Astrocyte (in vitro differentiated cells and primary cell): ENCODE measurements at regions not wholly inside any gene's neighbourhood (a gene's known extent, or its start where the extent isn't known, plus 50 kb on each side); places are given as distances from the start of the nearest gene placed in this dataset.

Experiments used
- EZH2 ChIP-seq: IDR thresholded peaks from 2 replicates; pipeline ENCODE4 v1.6.1; 2012; ENCODE audit warnings: mild to moderate bottlenecking, low read length, inconsistent platforms; ENCODE audit not compliant: insufficient read depth
- TF ChIP-seq, protein P1 (sequence below): IDR thresholded peaks from 2 replicates; pipeline ENCODE4 v1.5.1; 2011; ENCODE audit warnings: low read depth, mild to moderate bottlenecking, inconsistent platforms, low read length, moderate library complexity; ENCODE audit not compliant: insufficient read depth

DNA sequence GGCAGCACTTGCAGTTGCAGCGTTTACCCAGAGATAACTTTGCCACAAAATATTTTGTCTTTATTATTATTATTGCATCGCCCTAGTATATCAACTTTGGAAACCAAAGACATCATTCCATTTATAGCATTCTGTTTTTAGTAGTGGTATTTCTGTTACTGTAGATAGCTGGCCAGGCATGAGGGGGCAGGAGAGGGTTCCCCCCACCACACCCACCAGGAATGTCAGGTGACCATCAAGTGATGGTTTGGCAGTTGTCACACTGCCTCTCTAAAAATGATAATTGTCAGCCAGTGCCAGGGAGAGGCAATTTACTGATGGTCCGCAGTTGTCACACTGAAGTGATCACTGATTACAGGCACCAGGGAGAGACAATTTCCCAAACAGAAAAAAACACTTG, 135.6 kb downstream of the TSEN15 start:
- TF ChIP-seq, protein P1, sequence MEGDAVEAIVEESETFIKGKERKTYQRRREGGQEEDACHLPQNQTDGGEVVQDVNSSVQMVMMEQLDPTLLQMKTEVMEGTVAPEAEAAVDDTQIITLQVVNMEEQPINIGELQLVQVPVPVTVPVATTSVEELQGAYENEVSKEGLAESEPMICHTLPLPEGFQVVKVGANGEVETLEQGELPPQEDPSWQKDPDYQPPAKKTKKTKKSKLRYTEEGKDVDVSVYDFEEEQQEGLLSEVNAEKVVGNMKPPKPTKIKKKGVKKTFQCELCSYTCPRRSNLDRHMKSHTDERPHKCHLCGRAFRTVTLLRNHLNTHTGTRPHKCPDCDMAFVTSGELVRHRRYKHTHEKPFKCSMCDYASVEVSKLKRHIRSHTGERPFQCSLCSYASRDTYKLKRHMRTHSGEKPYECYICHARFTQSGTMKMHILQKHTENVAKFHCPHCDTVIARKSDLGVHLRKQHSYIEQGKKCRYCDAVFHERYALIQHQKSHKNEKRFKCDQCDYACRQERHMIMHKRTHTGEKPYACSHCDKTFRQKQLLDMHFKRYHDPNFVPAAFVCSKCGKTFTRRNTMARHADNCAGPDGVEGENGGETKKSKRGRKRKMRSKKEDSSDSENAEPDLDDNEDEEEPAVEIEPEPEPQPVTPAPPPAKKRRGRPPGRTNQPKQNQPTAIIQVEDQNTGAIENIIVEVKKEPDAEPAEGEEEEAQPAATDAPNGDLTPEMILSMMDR: no peak
- TF ChIP-seq EZH2: no peak
